Lower lobe of right lung (tissue), 2 donors: ENCODE measurements at regions not wholly inside any gene's neighbourhood (a gene's known extent, or its start where the extent isn't known, plus 50 kb on each side); places are given as distances from the start of the nearest gene placed in this dataset.
A peak's percentile ranks its signal among the peaks of the same experiment; 100 is the strongest.

Experiments used
- ATAC-seq, 2 donors: fragments of 200-7000 bp; cut with Tn5 transposase; one replicate each; pipeline ENCODE4 v1.9.1; 2020 to 2022; ENCODE audit warnings: mild to moderate bottlenecking in 2 of 2, moderate library complexity in 2 of 2
- DNase-seq: peaks from one replicate; pipeline ENCODE4 v3.0.0-alpha.2; 2020
- H3K27ac ChIP-seq: fragments of 200-600 bp; one replicate; pipeline ENCODE4 v1.8.0; 2022
- H3K27me3 ChIP-seq: fragments of 200-600 bp; one replicate; pipeline ENCODE4 v1.8.0; 2022; ENCODE audit warnings: low read depth
- H3K36me3 ChIP-seq: fragments of 200-600 bp; one replicate; pipeline ENCODE4 v1.8.0; 2022; ENCODE audit warnings: mild to moderate bottlenecking
- H3K4me1 ChIP-seq: fragments of 200-600 bp; one replicate; pipeline ENCODE4 v1.8.0; 2022
- H3K4me3 ChIP-seq: fragments of 200-600 bp; one replicate; pipeline ENCODE4 v1.8.0; 2022; ENCODE audit warnings: mild to moderate bottlenecking
- H3K9me3 ChIP-seq: fragments of 200-600 bp; one replicate; pipeline ENCODE4 v1.8.0; 2022
- CTCF ChIP-seq: fragments of 200-600 bp; IDR thresholded peaks from one replicate; pipeline ENCODE4 v1.8.0; 2022; ENCODE audit warnings: antibody characterized with exemption, mild to moderate bottlenecking
- intact Hi-C: fragments of 100-400 bp; cut with DNase I; formaldehyde crosslinking; loops from one replicate; pipeline ENCODE4 v1.11.0; 2022
- donor health status: DM: no; HTN: yes; CAD: no; lungs with severe emphysema.

- DNase-seq (no peak), ATAC-seq (no peak)
- intact Hi-C loops: no loop called here
- H3K27me3 ChIP-seq: no peaks in the 10 kb centered on the region
- H3K4me1 ChIP-seq: no peaks in the 10 kb centered on the region
- no peak overlapping the region for H3K27ac ChIP-seq
- TF ChIP-seq CTCF: no peak
- H3K4me3 ChIP-seq: no peak overlapping the region
- H3K36me3 ChIP-seq: no peaks in the 10 kb centered on the region
- no peaks in the 10 kb centered on the region for H3K9me3 ChIP-seq
Measured at GRCh38 chr22:20655623-20656022, 118.3 kb upstream of the SERPIND1 start.

GRCh38 chr22:20656516-20656901 is 117.4 kb upstream of the SERPIND1 start:
- intact Hi-C loops: no loop called here
- no peak for TF ChIP-seq CTCF
- Histone ChIP-seq H3K27me3 (no peaks in the 10 kb centered on the region), H3K9me3 (no peaks in the 10 kb centered on the region), H3K4me1 (no peaks in the 10 kb centered on the region), H3K4me3 (no peak overlapping the region), H3K27ac (no peak overlapping the region), H3K36me3 (no peaks in the 10 kb centered on the region)
- no peak for DNase-seq
- ATAC-seq: peak in 1 of 2 donors; percentile 6

- no peak for ATAC-seq
- Histone ChIP-seq H3K9me3 (no peaks in the 10 kb centered on the region), H3K4me3 (no peak overlapping the region), H3K36me3 (no peaks in the 10 kb centered on the region), H3K27me3 (no peaks in the 10 kb centered on the region), H3K27ac (no peak overlapping the region), H3K4me1 (no peaks in the 10 kb centered on the region)
- intact Hi-C loops: no loop called here
- DNase-seq: no peak
- TF ChIP-seq CTCF: no peak
Measured at GRCh38 chr22:20656902-20657836, 116.7 kb upstream of the SERPIND1 start.
